ENCODE measurements at regions not wholly inside any gene's neighbourhood (a gene's known extent, or its start where the extent isn't known, plus 50 kb on each side); places are given as distances from the start of the nearest gene placed in this dataset.

- 64% methylated on average over 9 of the region's 9 CpGs for WGBS (ENCODE audit: insufficient coverage, low coverage, missing lambda C conversion rate)
- H3K4me1 ChIP-seq (replicated peaks in 1 of 2; ENCODE audit: control insufficient read depth in 2 of 2, insufficient read depth in 2 of 2, low read length in 2 of 2): peaks cover 0 to 4% of the 10 kb centered on the region in 2 experiments; a peak in 2 of 5 replicates
- no peaks in the 10 kb centered on the region for H3K27me3 ChIP-seq (ENCODE audit: control insufficient read depth in 2 of 2, insufficient read depth in 2 of 2, low read length in 2 of 2)
- no peak overlapping the region for H3K9ac ChIP-seq (ENCODE audit: insufficient read depth in 1 of 2, low read depth in 2 of 2, low read length in 2 of 2)
- DNase-seq (ENCODE audit: extremely low read depth in 1 of 4, low spot score in 3 of 4) (no peak), ATAC-seq (no peak), FAIRE-seq (no peak)
- H3K4me2 ChIP-seq (ENCODE audit: insufficient read depth, low read length): no peak overlapping the region
- H3K27ac ChIP-seq (ENCODE audit: extremely low read depth, low read depth, low read length): no peak overlapping the region
- no peaks in the 10 kb centered on the region for H3K9me1 ChIP-seq (ENCODE audit: control insufficient read depth, insufficient read depth, low read length)
- in situ Hi-C loops (cut with MboI): no loop called here
- peak overlapping the region; percentile 37 for H2AFZ ChIP-seq (ENCODE audit: low read depth, low read length)
- no peak overlapping the region for H3K4me3 ChIP-seq
- no TSS peak for BruUV-seq (replicated peaks)
- ChIA-PET CTCF (ENCODE audit: low intra/inter-chr PET ratio) (no interaction called here), POLR2A (interaction anchor here (1.2 kb wide), 1 partner anchor 54 kb away, joined by 3 read pairs; no protein-coding TSS in a partner anchor)
- peaks cover 6% of the 10 kb centered on the region for H3K9me3 ChIP-seq (replicated peaks; ENCODE audit: control insufficient read depth, insufficient read depth, low read depth, low read length)
- H4K20me1 ChIP-seq (replicated peaks; ENCODE audit: control insufficient read depth, insufficient read depth, low read length): no peaks in the 10 kb centered on the region
- H3K36me3 ChIP-seq (ENCODE audit: control insufficient read depth, insufficient read depth, low read length): no peaks in the 10 kb centered on the region
- intact Hi-C loops (cut with micrococcal nuclease): no loop called here
- no peaks in the 10 kb centered on the region for H3K79me2 ChIP-seq (ENCODE audit: control insufficient read depth, insufficient read depth, low read length)
- TF ChIP-seq MEF2D (tag; conservative IDR thresholded peaks at IDR 0.05; ENCODE audit: low read depth) (no peak), ZNF12 (CRISPR knock-in tag; IDR thresholded peaks at IDR 0.05) (0 out of 2 replicates have a peak, but pooled peaks have one; percentile 44)
Observed at GRCh38 chr6:11875325-11876109, 96.9 kb upstream of the ADTRP start.

- 61% methylated on average over 8 of the region's 8 CpGs for WGBS (ENCODE audit: insufficient coverage, low coverage, missing lambda C conversion rate)
- no TSS peak for BruUV-seq (replicated peaks)
- DNase-seq (ENCODE audit: extremely low read depth in 1 of 4, low spot score in 3 of 4): no peak
- Histone ChIP-seq H3K79me2 (ENCODE audit: control insufficient read depth, insufficient read depth, low read length) (no peaks in the 10 kb centered on the region), H3K9ac (ENCODE audit: insufficient read depth in 1 of 2, low read depth in 2 of 2, low read length in 2 of 2) (no peak overlapping the region), H3K36me3 (ENCODE audit: control insufficient read depth, insufficient read depth, low read length) (no peaks in the 10 kb centered on the region), H3K4me3 (no peak overlapping the region), H3K9me1 (ENCODE audit: control insufficient read depth, insufficient read depth, low read length) (no peaks in the 10 kb centered on the region), H4K20me1 (replicated peaks; ENCODE audit: control insufficient read depth, insufficient read depth, low read length) (no peaks in the 10 kb centered on the region), H3K4me1 (replicated peaks in 1 of 2; ENCODE audit: control insufficient read depth in 2 of 2, insufficient read depth in 2 of 2, low read length in 2 of 2) (no peaks in the 10 kb centered on the region; a peak in 2 of 5 replicates), H3K27ac (ENCODE audit: extremely low read depth, low read depth, low read length) (no peak overlapping the region), H2AFZ (ENCODE audit: low read depth, low read length) (peak overlapping the region; percentile 53; the same call in 1 of the 2 replicates), H3K9me3 (replicated peaks; ENCODE audit: control insufficient read depth, insufficient read depth, low read depth, low read length) (no peaks in the 10 kb centered on the region), H3K27me3 (ENCODE audit: control insufficient read depth in 2 of 2, insufficient read depth in 2 of 2, low read length in 2 of 2) (no peaks in the 10 kb centered on the region), H3K4me2 (ENCODE audit: insufficient read depth, low read length) (no peak overlapping the region)
- ChIA-PET CTCF (ENCODE audit: low intra/inter-chr PET ratio) (no interaction called here), POLR2A (interaction anchor here (0.6 kb wide), 1 partner anchor 16 kb away, joined by 3 read pairs; no protein-coding TSS in a partner anchor)
- no peak for ATAC-seq
- intact Hi-C loops (cut with micrococcal nuclease): no loop called here
- in situ Hi-C loops (cut with MboI): no loop called here
- no peak for FAIRE-seq
- TF ChIP-seq MEF2A (IDR thresholded peaks at IDR 0.05; ENCODE audit: control insufficient read depth, low read depth, low read length): no peak
- TF ChIP-seq DDX20 (tag; IDR thresholded peaks at IDR 0.05; ENCODE audit: low read depth): no peak
- no peak for TF ChIP-seq ZFP30 (CRISPR knock-in tag; IDR thresholded peaks at IDR 0.05; ENCODE audit: borderline replicate concordance)
- no peak for TF ChIP-seq ZNF780A (CRISPR knock-in tag; IDR thresholded peaks at IDR 0.05)
- TF ChIP-seq STAT5A (IDR thresholded peaks at IDR 0.05; ENCODE audit: borderline replicate concordance, low read length): no peak
- TF ChIP-seq ZFX (CRISPR knock-in tag; IDR thresholded peaks at IDR 0.05): no peak
- no peak for TF ChIP-seq RUNX1 (IDR thresholded peaks at IDR 0.05; ENCODE audit: low read depth)
- no peak for TF ChIP-seq HMGXB4 (CRISPR knock-in tag; IDR thresholded peaks at IDR 0.05)
- no peak for TF ChIP-seq RNF219 (CRISPR knock-in tag; IDR thresholded peaks at IDR 0.05)
Observed at GRCh38 chr6:11869672-11870340, 91.2 kb upstream of the ADTRP start.

Data from K562 (cell line).